OCI-LY3 (cell line): ENCODE measurements at regions not wholly inside any gene's neighbourhood (a gene's known extent, or its start where the extent isn't known, plus 50 kb on each side); places are given as distances from the start of the nearest gene placed in this dataset.

Experiments
- CTCF ChIP-seq: fragments of 200-600, 300-600 bp; sonication (generic); IDR thresholded peaks from 2 replicates; pipeline ENCODE4 v1.5.1; 2014; ENCODE audit warnings: antibody characterized with exemption, low read length, low read depth
- EZH2phosphoT487 ChIP-seq: fragments of 200-600 bp; shearing (Covaris generic); IDR thresholded peaks from 2 replicates; pipeline ENCODE4 v1.6.1; 2018; ENCODE audit warnings: antibody characterized with exemption, mixed run types, low read depth

GRCh38 chr2:136424112-136424511, 306.2 kb upstream of the CXCR4 start:
- TF ChIP-seq CTCF (no peak), EZH2phosphoT487 (no peak)
